ENCODE measurements at regions not wholly inside any gene's neighbourhood (a gene's known extent, or its start where the extent isn't known, plus 50 kb on each side); places are given as distances from the start of the nearest gene placed in this dataset.
"Not testable (repeated sequence)": the region's sequence is repeated elsewhere in the genome, so short reads cannot be mapped to it uniquely, and the experiment has no call there.

DNA sequence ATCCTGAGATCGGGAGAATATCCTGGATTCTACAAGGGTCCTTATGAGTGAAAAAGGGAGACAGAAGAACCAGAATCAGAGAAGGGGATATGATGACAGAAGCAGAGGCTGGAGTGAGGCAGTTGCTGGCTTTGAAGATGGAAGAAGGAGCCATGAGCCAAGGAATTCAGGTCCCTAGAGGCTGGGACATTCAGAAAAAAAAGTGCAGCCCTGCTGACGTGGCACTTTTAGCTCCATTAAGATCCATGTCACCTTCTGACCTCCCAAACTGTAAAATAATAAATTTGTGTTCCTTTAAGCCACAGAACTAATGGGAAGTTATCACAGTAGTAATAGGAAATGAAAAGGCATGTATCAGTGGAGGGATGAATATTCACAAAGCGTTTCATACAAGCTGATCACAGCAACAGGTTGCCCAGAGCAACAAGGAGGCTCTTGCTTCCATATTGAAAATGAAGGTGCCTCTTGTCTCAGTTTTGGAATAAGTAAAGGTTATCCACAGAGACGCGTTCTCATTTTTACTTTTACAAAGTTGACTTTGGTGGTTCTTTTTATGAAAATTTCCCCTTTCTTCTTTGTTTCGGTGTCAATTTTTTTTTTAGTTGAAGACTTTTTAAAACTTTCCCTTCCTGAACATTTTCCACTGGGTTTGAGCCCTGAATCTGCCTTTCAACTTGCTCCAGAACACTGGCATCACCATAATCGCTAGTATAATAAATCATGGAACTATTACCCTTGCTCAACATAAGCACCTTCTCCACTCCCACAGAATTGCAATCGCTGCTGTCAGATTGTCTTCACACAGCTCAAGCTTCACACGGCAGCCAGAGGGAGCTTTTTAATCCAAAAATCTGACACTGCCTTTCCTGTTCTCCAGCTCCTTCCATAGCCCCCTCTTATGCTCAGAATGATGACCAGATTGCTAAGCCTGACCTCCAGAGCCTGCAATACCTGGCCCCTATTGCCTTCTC is 127.6 kb upstream of the RBPJ start:
- Histone ChIP-seq H3K4me1 (ENCODE audit: insufficient read depth, low read length) (no peaks in the 10 kb centered on the region), H3K27ac (ENCODE audit: low read depth, low read length) (no peak overlapping the region), H3K9me3 (ENCODE audit: low read length) (no peaks in the 10 kb centered on the region), H3K27me3 (ENCODE audit: control insufficient read depth in 1 of 2, insufficient read depth in 2 of 2, low read length in 2 of 2) (no peaks in the 10 kb centered on the region), H3K36me3 (ENCODE audit: insufficient read depth, low read length) (no peaks in the 10 kb centered on the region), H3K9ac (ENCODE audit: low read length) (no peak overlapping the region), H3K4me3 (ENCODE audit: low read depth in 1 of 2, low read length in 2 of 2) (no peak overlapping the region)

DNA sequence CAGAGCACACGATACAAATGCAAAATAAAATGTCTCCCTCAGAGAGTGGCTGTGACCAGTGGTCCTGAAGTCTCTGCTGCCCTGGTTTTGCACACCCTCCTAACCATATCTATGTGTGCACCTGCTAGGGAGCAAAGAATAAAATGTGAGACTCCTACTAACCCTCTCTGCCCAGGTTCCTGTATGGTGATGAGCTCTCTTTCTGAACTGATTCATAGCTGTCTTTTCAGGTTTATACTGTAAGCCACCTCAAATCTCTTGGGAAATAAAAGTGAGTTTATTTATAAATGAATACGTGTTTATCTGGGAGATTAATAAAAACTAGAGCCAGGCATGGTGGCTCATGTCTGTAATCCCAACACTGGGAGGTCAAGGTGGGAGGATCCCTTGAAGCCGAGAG is 126.0 kb upstream of the RBPJ start:
- no peak overlapping the region for H3K27ac ChIP-seq (ENCODE audit: low read depth, low read length)
- no peaks in the 10 kb centered on the region for H3K27me3 ChIP-seq (ENCODE audit: control insufficient read depth in 1 of 2, insufficient read depth in 2 of 2, low read length in 2 of 2)
- H3K4me1 ChIP-seq (ENCODE audit: insufficient read depth, low read length) = no peaks in the 10 kb centered on the region
- no peaks in the 10 kb centered on the region for H3K9me3 ChIP-seq (ENCODE audit: low read length)
- no peak overlapping the region for H3K9ac ChIP-seq (ENCODE audit: low read length)
- no peaks in the 10 kb centered on the region for H3K36me3 ChIP-seq (ENCODE audit: insufficient read depth, low read length)
- H3K4me3 ChIP-seq (ENCODE audit: low read depth in 1 of 2, low read length in 2 of 2) = no peak overlapping the region

DNA sequence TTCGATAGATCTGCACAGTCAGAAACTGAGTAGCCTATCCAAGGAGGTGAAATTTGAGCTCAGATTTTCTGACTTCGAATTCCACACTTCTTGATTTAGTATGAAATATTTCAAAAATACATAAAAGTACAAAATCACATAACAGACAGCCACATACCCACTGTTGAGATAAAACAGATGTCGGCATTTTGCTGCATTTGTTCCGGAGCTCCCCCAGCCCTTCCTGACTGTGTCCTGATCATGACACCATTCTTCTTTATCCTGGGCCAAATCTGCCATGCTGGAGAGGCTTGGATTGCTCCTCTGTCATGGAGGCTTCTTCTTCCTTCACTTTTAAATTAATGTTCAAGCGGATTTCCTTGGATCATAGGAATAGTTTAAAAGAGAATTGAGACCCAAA is 124.2 kb upstream of the RBPJ start:
- Histone ChIP-seq H3K27ac (ENCODE audit: low read depth, low read length) (no peak overlapping the region), H3K4me3 (ENCODE audit: low read depth in 1 of 2, low read length in 2 of 2) (no peak overlapping the region), H3K9me3 (ENCODE audit: low read length) (no peaks in the 10 kb centered on the region), H3K9ac (ENCODE audit: low read length) (no peak overlapping the region), H3K27me3 (ENCODE audit: control insufficient read depth in 1 of 2, insufficient read depth in 2 of 2, low read length in 2 of 2) (no peaks in the 10 kb centered on the region), H3K4me1 (ENCODE audit: insufficient read depth, low read length) (no peaks in the 10 kb centered on the region), H3K36me3 (ENCODE audit: insufficient read depth, low read length) (no peaks in the 10 kb centered on the region)

DNA sequence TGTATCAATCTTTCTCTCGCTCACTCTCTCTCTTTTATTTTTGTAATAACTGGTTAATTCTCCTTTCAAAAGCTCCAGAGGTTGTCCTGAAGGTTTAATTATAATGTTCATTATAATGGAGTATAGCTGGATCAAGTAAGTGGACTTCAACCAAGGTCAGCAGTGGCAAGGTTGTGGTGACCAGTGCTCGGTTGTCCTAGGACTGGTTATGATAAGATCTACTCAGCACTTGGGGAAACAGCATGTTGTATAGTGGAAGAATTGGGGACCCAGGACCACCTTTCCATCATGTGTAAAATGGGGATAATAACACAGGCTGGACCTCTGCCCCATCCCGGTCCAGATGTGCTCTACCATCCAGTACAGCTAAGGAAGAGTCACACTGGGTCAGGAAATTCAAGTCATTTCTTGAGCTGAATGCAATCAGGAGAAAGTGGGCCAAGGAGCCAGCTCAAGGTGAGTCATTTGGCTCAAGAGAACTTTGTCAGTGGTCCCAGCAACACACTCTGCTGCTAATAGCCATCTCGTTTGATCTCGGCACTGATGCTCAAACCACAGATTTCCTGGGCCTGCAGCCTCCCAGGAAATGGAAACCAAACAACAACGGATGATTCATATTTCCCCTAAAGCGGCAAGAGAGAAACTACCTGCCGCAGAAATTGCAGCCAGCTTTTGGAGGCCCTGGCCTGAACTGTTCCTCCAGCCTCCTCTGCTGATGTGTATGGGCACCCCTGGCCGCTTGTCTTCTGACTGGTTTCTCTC is 123.6 kb upstream of the RBPJ start:
- H3K9me3 ChIP-seq (ENCODE audit: low read length) = no peaks in the 10 kb centered on the region
- H3K4me1 ChIP-seq (ENCODE audit: insufficient read depth, low read length) = no peaks in the 10 kb centered on the region
- H3K27me3 ChIP-seq (ENCODE audit: control insufficient read depth in 1 of 2, insufficient read depth in 2 of 2, low read length in 2 of 2) = no peaks in the 10 kb centered on the region
- no peak overlapping the region for H3K27ac ChIP-seq (ENCODE audit: low read depth, low read length)
- no peak overlapping the region for H3K9ac ChIP-seq (ENCODE audit: low read length)
- no peaks in the 10 kb centered on the region for H3K36me3 ChIP-seq (ENCODE audit: insufficient read depth, low read length)
- no peak overlapping the region for H3K4me3 ChIP-seq (ENCODE audit: low read depth in 1 of 2, low read length in 2 of 2)

DNA sequence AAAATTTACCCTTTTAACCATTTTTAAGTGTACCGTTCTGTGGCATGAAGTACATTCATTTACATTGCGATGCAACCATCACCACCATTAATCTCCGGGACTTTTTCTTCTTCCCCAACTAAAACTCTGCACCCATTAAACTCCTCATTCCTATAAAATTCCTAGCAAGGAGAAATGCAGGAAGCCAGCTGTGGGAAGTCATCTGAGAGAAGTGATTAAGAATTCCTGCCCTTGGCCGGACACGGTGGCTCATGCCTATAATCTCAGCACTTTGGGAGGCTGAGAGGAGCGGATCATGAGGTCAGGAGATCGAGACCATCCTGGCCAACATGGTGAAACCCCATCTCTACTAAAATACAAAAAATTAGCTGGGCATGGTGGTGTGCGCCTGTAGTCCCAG is 121.9 kb upstream of the RBPJ start:
- H3K9me3 ChIP-seq (ENCODE audit: low read length); H3K27me3 ChIP-seq (ENCODE audit: control insufficient read depth in 1 of 2, insufficient read depth in 2 of 2, low read length in 2 of 2); H3K36me3 ChIP-seq (ENCODE audit: insufficient read depth, low read length): not testable (repeated sequence)

DNA sequence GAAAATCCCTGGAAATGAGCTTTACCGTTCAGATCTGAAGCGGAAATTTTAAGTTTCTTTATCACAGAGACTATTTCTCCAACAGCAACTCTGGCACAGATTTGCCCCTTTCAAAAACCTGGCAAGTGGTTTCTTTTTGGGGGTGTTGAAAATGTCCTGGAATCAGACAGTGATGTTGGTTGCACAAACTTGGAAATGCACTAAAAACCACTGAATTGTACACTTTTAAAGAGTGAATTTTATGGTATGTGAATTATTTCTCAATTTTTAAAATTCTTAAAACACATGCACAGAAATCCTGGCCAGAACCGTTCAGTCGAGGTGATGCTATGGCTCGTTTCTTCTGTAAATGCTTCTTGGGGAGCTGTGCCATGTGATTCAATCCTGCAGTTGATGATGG is 121.2 kb upstream of the RBPJ start:
- Histone ChIP-seq H3K9ac (ENCODE audit: low read length) (no peak overlapping the region), H3K27me3 (ENCODE audit: control insufficient read depth in 1 of 2, insufficient read depth in 2 of 2, low read length in 2 of 2) (no peaks in the 10 kb centered on the region), H3K4me3 (ENCODE audit: low read depth in 1 of 2, low read length in 2 of 2) (no peak overlapping the region), H3K27ac (ENCODE audit: low read depth, low read length) (no peak overlapping the region), H3K4me1 (ENCODE audit: insufficient read depth, low read length) (peaks cover 5% of the 10 kb centered on the region), H3K9me3 (ENCODE audit: low read length) (no peaks in the 10 kb centered on the region), H3K36me3 (ENCODE audit: insufficient read depth, low read length) (no peaks in the 10 kb centered on the region)

More for the DNA sequence above, 121.9 kb upstream of the RBPJ start:
- not testable (repeated sequence) for H3K4me3 ChIP-seq (ENCODE audit: low read depth in 1 of 2, low read length in 2 of 2); H3K4me1 ChIP-seq (ENCODE audit: insufficient read depth, low read length); H3K27ac ChIP-seq (ENCODE audit: low read depth, low read length); H3K9ac ChIP-seq (ENCODE audit: low read length)

DNA sequence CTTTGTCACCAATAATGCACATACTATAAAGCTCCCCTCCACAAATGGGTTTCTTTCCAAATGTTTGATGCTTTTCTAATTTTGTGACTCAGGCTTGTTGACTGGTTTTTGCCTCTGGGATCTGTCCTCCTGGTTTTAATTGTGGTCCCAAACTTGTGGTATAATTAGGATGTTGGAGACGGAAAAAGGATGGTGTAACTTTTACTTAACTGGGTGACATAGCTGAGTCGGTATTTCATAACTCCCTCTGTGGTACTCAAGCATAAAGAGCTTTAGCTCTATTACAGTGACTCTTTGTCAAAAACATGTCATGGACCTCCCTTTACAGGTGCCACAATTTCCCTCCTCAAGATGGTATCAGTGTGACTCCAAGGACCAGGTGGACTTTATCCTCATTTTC is 119.7 kb upstream of the RBPJ start:
- Histone ChIP-seq H3K4me3 (ENCODE audit: low read depth in 1 of 2, low read length in 2 of 2) (no peak overlapping the region), H3K36me3 (ENCODE audit: insufficient read depth, low read length) (no peaks in the 10 kb centered on the region), H3K4me1 (ENCODE audit: insufficient read depth, low read length) (peaks cover 15% of the 10 kb centered on the region), H3K9me3 (ENCODE audit: low read length) (no peaks in the 10 kb centered on the region), H3K27me3 (ENCODE audit: control insufficient read depth in 1 of 2, insufficient read depth in 2 of 2, low read length in 2 of 2) (no peaks in the 10 kb centered on the region), H3K9ac (ENCODE audit: low read length) (no peak overlapping the region), H3K27ac (ENCODE audit: low read depth, low read length) (no peak overlapping the region)

DNA sequence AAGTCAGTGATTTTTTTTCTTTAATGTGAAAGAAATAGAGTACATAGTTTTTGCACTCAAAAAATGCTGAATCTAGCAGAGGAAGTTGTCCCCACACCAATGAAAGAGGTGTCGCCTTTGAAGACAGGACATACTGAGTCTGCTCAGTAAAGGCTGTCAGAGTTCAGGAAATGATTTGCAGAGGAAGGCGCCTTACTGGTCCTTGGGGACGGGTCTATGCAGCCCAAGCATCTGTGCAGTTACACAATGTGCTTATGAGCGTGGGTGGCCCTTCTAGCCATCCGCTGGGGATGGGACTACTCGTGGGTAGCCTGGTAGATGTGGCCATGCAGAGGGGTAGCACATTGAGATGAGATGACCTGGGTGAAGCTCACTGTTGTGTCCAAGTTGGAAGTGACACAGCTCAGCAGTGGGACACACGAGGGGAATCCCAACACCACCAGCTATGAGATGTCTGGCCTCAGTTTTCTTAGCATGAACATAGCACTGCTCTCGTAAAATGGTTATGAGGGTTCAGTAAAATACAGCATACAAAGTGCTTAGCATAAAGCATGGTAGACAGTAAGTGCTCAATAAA is 116.5 kb upstream of the RBPJ start:
- Histone ChIP-seq H3K4me3 (ENCODE audit: low read depth in 1 of 2, low read length in 2 of 2) (no peak overlapping the region), H3K27me3 (ENCODE audit: control insufficient read depth in 1 of 2, insufficient read depth in 2 of 2, low read length in 2 of 2) (no peaks in the 10 kb centered on the region), H3K27ac (ENCODE audit: low read depth, low read length) (no peak overlapping the region), H3K9me3 (ENCODE audit: low read length) (no peaks in the 10 kb centered on the region), H3K4me1 (ENCODE audit: insufficient read depth, low read length) (peaks cover 35% of the 10 kb centered on the region), H3K9ac (ENCODE audit: low read length) (no peak overlapping the region), H3K36me3 (ENCODE audit: insufficient read depth, low read length) (no peaks in the 10 kb centered on the region)

DNA sequence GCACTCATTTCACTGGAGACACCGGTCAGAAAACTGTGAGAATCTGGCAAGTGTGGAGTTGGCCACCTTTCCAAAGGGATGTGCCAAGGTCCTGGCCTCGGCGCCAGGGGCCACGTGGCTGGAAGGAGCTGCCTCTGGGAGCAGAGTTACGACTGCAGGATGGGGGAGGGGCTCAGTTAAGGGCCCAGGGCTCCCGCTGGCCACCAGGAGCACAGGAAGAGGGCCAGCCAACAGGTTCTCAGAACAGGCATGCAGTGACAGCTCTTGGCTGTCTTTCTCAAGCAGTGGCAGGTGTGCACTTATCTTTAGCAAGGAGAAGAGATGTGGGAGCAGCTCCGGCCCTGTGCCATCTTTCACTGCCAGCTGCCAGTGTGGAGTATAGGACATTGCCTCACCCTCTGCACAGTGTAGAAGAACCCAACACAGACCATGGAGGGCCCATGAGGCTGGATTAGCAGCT is 115.9 kb upstream of the RBPJ start:
- no peak overlapping the region for H3K27ac ChIP-seq (ENCODE audit: low read depth, low read length)
- H3K4me1 ChIP-seq (ENCODE audit: insufficient read depth, low read length) = peaks cover 35% of the 10 kb centered on the region
- H3K27me3 ChIP-seq (ENCODE audit: control insufficient read depth in 1 of 2, insufficient read depth in 2 of 2, low read length in 2 of 2) = no peaks in the 10 kb centered on the region
- H3K9ac ChIP-seq (ENCODE audit: low read length) = no peak overlapping the region
- H3K4me3 ChIP-seq (ENCODE audit: low read depth in 1 of 2, low read length in 2 of 2) = no peak overlapping the region
- no peaks in the 10 kb centered on the region for H3K9me3 ChIP-seq (ENCODE audit: low read length)
- H3K36me3 ChIP-seq (ENCODE audit: insufficient read depth, low read length) = no peaks in the 10 kb centered on the region

DNA sequence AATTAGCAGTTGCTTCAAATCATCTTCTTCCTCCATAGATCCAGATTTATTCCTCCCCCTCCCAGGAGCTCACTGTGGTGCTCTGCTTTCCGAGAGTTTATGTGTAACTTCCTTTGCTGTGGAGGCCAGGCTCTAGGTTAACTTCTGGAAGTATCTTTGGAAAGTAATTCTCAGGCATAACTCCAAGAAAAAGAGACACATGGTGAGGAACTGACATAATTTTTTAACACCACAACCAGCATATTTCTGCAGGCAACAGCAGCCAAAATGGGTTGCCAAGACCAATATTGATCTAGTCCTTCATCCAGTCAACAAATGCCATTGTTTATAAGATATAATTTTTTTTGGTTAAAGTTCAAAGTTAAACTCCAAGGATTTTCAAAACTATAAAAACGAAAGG is 114.5 kb upstream of the RBPJ start:
- Histone ChIP-seq H3K9me3 (ENCODE audit: low read length) (no peaks in the 10 kb centered on the region), H3K9ac (ENCODE audit: low read length) (no peak overlapping the region), H3K27ac (ENCODE audit: low read depth, low read length) (no peak overlapping the region), H3K4me1 (ENCODE audit: insufficient read depth, low read length) (peaks cover 35% of the 10 kb centered on the region), H3K4me3 (ENCODE audit: low read depth in 1 of 2, low read length in 2 of 2) (no peak overlapping the region), H3K36me3 (ENCODE audit: insufficient read depth, low read length) (no peaks in the 10 kb centered on the region), H3K27me3 (ENCODE audit: control insufficient read depth in 1 of 2, insufficient read depth in 2 of 2, low read length in 2 of 2) (no peaks in the 10 kb centered on the region)

DNA sequence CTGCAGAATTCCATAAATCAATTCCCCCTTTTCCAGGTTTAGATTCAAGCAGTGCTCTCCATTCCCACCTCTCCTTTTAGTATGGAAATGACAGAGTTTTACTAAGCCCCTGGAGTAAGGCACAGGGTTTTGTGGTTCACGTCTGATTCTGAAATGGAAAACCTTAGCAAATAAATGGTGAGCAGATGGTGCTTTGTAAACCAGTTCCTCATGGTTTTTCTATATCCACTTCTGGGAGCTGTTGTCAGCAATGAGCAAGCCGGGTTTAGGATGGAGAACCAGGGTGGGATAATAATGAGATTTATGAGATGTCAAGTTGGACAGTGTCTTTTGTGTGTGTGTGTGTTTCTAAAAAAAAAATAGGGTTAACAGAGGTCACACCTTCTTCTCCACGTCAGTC is 113.8 kb upstream of the RBPJ start:
- Histone ChIP-seq H3K27ac (ENCODE audit: low read depth, low read length) (no peak overlapping the region), H3K4me1 (ENCODE audit: insufficient read depth, low read length) (peaks cover 35% of the 10 kb centered on the region), H3K9me3 (ENCODE audit: low read length) (no peaks in the 10 kb centered on the region), H3K36me3 (ENCODE audit: insufficient read depth, low read length) (no peaks in the 10 kb centered on the region), H3K9ac (ENCODE audit: low read length) (no peak overlapping the region), H3K4me3 (ENCODE audit: low read depth in 1 of 2, low read length in 2 of 2) (no peak overlapping the region), H3K27me3 (ENCODE audit: control insufficient read depth in 1 of 2, insufficient read depth in 2 of 2, low read length in 2 of 2) (no peaks in the 10 kb centered on the region)

All from muscle layer of colon (tissue), 2 donors.